WI38 (cell line): ENCODE measurements at regions not wholly inside any gene's neighbourhood (a gene's known extent, or its start where the extent isn't known, plus 50 kb on each side); places are given as distances from the start of the nearest gene placed in this dataset.
"Not testable (repeated sequence)": the region's sequence is repeated elsewhere in the genome, so short reads cannot be mapped to it uniquely, and the experiment has no call there.

Source experiments
- H3K4me3 ChIP-seq: 2 replicates; pipeline ENCODE4 v1.5.1; 2011; ENCODE audit warnings: low read depth, mild to moderate bottlenecking, control low read depth, low read length
- CTCF ChIP-seq: IDR thresholded peaks from 2 replicates; pipeline ENCODE4 v1.5.1; 2012; ENCODE audit warnings: low read depth, mild to moderate bottlenecking, control low read depth, low read length

DNA sequence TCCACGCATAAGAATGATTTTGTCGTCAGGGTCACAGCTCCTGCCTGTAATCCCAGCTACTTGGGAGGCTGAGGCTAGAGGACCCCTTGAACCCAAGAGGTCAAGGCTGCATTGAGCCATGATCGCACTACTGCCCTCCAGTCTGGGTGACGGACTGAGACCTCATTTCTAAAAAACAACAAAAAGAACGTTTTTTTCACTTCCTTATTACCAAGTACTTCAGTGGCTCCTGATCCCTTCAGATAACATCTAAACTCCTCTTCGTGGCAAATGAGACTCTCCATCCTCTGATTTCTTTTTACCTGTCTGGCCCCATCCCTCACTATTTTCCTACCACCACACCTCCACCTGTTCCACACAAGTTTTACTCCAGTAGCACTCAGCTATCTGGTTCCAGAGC lies 105.4 kb upstream of the TLK1 start:
- TF ChIP-seq CTCF: no peak
- H3K4me3 ChIP-seq: no peak overlapping the region

DNA sequence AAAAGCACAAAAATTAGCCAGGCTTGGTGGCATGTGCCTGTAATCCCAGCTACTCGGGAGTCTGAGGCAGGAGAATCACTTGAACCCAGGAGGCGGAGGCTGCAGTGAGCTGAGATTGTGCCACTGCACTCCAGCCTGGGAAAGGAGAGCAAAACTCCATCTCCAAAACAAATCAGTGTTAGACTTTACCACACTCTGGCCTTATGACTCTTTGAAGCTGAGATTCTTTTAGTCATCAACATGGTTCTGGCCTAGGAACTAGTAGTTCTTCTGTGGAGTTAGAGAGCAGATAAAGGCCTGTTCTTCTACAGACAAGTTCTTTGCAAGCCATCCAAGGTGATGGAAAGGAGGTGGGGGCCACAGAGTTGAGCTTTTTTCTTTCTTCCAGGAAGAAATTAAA lies 100.8 kb upstream of the TLK1 start:
- H3K4me3 ChIP-seq: not testable (repeated sequence)

DNA sequence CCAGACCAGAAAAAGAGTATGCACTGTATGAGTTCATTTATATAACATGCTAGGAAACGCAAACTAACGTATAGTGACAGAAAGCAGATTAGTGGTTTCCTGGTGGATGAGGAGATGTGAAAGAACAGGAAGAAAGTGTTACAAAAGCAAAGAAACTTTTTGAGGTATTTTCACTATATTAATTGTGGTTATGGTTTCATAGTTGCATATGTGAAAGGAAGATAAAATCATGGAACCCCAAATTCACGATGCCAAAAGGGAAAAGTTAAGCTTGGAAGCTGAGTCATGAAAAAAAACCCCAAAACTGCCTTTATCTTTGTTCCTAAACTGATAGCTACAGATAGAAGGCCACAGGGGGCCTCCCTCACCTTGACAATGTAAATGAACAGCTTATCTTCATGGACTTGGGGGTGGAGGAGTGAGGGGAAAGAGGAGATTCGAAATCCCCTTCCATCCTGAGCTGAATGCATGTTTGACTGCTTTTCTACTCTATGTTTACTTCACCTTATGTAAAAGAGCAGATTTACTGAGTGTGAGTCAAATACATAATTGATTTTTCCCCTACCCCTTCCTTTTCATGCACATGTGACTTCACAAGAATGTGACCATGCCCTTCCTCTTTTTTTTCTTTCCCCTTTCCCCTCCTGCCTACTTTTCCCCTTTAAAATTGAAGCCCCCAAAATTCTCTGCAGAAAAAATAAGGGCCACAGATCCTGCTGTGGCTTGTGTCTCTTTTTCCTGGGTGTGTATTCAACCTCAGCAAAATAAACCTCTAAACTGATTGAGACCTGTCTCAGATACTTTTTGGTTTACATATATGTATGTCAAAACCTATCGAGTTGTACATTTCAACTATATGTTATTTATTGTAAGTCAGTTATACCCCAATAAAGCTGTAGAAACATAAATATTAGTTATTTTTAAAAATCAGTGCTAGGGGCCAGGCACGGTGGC lies 100.1 kb upstream of the TLK1 start:
- no peak overlapping the region for H3K4me3 ChIP-seq
- no peak for TF ChIP-seq CTCF

DNA sequence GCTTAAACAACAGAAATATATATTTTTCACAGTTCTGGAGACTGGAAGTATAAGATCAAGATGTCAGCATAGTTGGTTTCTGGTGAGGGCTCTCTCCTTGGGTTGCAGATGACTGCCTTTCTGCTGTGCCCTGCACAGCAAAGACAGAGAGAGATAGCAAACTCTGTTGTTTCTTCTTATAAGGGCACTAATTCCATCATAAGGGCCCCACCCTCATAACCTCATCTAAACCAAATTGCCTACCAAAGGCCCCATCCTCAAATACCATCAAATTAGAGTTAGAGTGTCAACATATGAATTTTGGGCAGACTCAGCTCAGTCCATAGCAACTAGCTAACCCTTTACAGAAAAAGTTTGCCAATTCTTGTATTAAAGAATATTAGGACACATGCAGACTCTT lies 94.0 kb upstream of the TLK1 start:
- no peak overlapping the region for H3K4me3 ChIP-seq
- no peak for TF ChIP-seq CTCF

GRCh38 chr2:171253900-171254650 lies 93.4 kb upstream of the TLK1 start:
- TF ChIP-seq CTCF: no peak
- no peak overlapping the region for H3K4me3 ChIP-seq

DNA sequence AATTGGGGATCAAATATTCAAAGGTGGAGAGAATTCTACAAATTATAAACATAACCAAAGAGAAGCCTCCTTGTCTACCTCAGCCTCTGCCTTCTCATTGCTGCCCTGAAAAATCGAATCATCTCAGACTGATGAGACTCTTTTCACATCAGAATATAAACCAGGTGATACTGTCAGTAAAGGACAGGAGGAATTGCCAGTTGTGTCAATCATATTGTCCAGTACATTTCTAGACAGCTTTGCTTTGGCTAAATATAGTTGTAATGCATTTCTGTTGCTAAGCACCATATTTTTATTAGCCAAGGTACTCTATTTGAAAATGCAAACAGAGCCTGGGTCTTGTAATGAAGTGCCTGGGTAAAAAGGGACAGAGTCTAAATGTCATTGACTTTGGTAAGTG lies 92.6 kb upstream of the TLK1 start:
- no peak overlapping the region for H3K4me3 ChIP-seq
- TF ChIP-seq CTCF: no peak

- H3K4me3 ChIP-seq: no peak overlapping the region
- TF ChIP-seq CTCF: no peak
Measured at GRCh38 chr2:171249689-171250088, 89.0 kb upstream of the TLK1 start.
